ENCODE measurements at regions not wholly inside any gene's neighbourhood (a gene's known extent, or its start where the extent isn't known, plus 50 kb on each side); places are given as distances from the start of the nearest gene placed in this dataset.

DNA sequence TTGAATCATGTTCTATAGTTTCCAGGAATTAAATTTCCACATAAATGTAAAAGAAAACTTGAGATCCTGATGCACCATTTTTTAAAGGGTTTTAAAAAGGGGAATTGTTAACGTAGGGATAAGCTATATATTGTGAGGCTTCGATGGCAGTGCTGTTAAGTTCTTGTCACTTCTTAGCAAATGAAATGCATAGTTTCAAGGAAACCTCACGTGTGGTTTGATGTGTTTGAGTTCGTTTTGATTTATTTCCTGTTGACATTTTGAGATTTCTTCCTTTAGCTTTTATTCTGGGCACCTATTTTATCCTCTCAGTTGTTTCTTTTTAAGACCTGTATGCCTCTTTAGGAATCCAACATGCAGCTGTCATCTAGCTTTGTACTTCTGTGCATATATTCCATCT lies 301.0 kb downstream of the DOCK8 start:
- DNase-seq, result no peak

DNA sequence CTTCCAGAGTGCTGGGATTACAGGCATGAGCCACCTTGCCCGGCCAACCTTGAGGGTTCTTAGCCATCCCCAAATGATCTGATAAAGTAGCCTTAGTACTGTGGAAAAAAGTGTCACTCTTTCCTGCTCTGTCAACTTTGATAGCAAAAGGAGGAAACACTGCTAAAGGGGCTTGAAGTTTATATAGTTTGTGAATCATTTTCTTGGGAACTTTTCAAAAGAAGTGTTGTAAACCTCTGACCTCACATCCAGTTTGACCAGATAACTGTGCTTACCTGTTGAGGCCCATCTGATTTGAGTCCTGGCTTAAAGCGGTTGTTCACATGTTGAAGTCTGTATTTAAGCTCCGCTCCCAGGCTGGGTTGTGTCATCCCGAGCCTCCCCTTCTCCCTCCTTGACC lies 303.3 kb downstream of the DOCK8 start:
- peak in 1 of 2 experiments; percentile 16 for DNase-seq

DNA sequence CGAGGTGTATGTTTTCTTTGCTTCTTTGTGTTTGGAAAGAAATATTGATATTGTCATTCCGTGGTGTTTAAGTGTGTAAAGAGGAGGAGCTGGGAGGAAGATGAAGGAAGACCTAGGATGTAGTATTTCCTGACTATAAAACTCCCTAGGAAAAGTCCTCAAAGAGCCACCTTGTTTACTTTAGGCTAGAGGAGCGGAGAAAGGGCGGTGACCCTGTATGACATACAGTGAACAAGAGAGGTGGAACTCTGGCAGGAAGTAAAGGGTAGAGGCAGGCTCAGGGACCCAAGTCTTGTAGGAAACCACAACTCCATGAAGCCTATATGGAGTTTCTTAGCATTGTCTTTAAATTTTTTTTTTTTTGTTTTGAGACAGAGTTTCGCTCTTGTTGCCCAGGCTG lies 303.9 kb downstream of the DOCK8 start:
- no peak for DNase-seq

DNA sequence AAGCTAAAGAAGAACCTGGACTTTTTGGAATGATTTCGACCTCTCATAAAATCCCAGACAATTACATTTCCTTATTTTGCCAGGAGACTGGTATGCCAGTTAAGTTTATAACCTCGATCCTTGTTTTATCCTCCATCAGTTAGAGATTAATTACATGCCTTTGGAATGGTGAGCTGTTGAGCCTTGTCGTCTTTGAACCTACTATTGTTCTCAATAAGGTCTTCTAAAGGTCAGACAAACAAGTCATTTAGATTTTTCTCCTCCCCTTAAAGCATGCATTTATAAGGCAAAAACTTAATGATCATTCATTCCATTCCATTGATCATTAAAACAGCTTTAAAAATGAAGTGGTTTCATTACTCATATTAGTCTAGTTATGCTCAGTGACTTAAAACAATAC lies 304.9 kb downstream of the DOCK8 start:
- no peak for DNase-seq

GRCh38 chr9:520302-520701 lies 305.6 kb downstream of the DOCK8 start:
- no peak for DNase-seq

- DNase-seq, result no peak
These were observed 307.5 kb downstream of the DOCK8 start for GRCh38 chr9:522190-522589.

- DNase-seq, result no peak
These were observed 308.0 kb downstream of the DOCK8 start for GRCh38 chr9:522658-523057.

GRCh38 chr9:523444-523843 lies 308.8 kb downstream of the DOCK8 start:
- DNase-seq, result no peak

DNA sequence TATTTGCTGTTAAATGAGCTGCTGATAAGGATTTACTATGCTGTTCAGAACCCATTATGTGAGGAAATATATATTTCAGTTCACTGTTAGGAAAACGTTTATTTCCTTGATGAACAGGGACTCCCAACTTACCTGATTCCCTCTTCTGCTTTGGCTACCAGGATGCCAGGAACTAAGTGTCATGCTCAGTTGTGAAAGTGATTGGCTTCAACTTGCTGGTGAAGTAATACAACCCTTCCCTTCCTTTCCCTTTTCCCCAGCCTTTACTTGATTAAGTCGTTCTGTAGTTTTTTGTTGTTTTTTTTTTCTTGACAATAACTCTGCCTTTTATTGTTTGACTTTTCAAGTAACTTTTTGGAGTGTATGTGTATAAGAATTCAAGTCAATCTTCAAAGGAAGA lies 309.3 kb downstream of the DOCK8 start:
- DNase-seq, result no peak

DNA sequence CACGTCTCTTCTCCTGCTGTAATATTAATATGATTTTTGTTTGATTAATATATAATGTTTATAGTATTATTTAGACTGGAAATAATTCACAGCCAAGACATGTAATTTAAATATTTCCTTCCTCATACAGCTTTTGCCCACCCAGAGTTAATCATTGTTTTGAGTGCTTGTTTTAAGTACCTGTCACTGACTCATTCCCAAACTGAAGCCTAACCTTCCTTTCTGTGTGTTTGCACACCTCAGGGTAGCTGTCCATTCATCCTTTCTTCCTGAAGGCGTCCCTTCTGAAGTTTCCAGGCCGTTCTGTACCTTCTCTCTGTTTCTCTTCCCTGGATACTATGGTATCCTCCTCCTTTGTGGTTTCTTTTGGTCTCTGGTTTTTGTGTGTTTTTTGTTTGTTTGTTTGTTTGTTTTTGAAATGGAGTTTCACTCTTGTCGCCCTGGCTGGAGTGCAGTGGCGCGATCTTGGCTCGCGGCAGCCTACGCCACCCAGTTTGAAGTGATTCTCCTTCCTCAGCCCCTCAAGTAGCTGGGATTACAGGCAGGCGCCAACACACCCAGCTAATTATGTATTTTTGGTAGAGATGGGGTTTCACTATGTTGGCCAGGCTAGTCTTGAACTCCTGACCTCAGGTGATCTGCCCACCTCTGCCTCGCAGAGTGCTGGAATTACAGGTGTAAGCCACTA lies 312.4 kb downstream of the DOCK8 start:
- no peak for DNase-seq

DNA sequence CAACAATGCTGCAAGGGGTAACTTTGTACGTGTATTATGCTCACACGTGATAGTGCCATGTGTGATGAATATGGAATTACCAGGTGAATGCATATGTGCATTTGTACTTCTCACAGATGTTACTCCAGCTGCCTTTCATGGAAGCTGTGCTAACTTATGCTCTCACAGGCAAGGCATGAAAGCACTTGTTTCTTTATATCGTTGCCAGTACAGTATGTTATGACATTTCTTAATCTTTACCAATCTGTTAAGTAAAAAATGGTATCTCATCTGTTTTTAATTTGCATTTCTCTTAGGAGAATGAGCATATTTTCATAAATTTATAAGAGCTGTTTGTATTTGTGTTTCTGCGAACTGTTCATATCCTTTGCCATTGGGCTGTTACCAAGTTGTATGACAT lies 311.8 kb upstream of the DMRT1 start:
- DNase-seq, result no peak

- DNase-seq, result no peak
These were observed 310.8 kb upstream of the DMRT1 start for GRCh38 chr9:530681-531080.

GRCh38 chr9:532707-533106 lies 308.8 kb upstream of the DMRT1 start:
- no peak for DNase-seq

DNA sequence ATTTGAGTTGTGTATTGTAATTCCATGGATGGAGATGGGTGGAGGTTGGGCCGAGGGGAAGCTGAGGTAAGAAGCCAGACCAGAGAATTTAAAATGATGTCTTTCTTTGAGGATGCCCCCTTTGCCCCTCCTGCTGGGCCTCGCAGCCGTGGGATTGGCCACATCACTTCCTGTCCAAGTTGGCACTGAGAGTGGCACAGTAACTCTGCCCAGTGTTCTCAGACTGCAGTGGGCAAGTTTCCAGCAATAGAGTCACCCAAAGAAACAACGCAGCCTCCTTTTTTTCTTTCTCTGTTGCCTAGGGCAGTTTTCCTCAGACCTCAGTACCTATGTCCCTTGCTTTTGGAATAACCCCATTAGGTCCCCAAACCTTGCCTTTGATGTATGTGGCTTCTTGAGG lies 306.6 kb upstream of the DMRT1 start:
- DNase-seq, result no peak

DNA sequence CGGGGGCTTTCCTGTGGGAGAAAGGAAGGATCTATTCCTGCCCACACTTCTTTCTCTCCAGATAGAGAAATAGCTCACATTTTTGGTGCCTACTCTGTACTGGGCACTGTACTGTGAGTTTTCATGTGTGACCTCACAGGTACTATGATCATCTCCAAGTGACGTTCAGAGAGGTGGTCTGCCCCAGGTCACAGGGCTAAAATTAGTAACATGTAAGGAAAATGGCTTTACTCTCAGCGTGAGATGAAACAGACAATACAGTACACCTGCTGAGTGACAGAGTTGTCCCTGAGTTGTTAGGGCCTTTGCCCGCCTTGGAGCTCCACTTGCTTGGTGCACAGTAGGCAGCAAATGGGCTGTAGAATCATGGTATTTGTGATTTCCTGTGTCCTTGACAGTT lies 306.1 kb upstream of the DMRT1 start:
- DNase-seq, result no peak

DNA sequence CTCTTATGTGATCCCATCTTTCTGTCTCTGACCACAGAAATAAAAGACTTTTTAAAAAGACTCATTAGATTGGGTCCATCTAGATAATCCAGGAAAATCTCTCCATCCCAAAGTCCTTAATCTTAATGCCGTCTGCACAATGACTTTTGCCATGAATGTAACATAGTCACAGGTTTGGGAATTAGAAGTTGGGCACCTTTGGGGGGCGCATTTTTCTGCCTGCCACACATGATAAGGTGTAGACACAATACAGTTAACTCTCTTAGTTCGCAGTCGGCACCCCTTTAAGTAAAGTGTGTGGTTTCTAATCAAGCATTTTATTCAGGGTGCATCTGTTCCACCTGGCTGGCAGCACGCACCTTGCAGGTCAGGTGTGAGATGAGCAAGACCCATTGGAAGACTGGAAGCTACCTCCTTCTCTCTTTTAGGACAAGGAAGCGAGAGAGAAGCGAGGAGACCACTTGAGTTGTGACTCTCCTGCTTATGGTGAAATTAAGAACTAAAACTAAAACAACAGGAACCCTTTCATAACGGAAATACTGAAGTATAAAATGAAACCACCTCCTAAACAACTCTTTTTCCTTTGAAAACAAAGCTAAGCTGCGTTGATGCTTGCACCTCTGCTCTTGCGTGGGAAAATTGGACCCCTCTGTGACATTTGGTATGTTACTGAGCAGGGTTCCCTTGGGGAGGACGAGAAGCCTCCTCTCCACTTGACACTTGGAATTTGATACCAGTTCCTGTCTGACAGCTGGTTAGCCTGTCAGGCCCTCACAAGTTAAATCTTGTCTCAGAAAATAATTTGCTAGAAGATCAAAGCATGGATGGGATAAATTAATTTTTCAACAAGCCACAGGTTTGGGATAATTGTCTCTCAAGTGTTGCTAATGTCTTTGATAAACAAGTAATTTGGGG lies 304.6 kb upstream of the DMRT1 start:
- DNase-seq, result no peak

DNA sequence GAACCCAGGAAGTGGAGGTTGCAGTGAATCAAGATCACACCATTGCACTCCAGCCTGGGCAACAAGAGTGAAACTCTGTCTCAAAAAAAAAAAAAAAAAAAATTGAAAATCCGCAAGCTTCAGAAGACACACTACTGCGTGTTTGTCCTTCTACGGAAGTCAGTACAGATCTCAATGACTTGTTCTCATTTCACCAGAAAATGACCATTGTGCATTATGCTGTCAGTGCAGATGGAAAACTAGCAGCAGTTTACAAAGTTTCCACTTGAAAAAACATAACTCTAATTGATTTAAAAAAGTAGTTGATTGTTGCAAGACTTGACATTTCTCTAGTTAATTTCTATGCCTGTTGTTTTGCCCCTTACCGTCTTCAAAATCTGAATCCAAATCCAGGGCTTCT lies 298.0 kb upstream of the DMRT1 start:
- DNase-seq, result no peak

GRCh38 chr9:545480-545879 lies 296.0 kb upstream of the DMRT1 start:
- no peak for DNase-seq

DNA sequence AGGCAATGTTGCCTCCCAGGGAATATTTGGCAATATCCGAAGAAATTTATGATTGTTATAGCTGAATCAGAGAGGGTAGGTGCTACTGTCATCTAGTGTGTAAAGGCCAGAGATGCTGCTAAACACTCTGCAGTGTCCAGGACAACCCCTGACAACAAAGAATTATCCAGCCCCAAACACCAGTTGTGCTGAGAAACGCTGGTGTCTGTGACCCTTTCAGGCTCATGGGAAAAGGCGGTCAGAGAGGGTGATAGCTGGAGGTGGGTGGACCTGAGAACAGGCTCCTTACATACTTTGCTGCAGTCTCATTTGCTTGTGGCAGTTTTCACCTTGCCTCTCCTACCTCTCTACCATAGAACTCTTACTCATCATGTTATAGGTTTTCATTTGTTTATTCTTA lies 295.3 kb upstream of the DMRT1 start:
- no peak for DNase-seq

DNA sequence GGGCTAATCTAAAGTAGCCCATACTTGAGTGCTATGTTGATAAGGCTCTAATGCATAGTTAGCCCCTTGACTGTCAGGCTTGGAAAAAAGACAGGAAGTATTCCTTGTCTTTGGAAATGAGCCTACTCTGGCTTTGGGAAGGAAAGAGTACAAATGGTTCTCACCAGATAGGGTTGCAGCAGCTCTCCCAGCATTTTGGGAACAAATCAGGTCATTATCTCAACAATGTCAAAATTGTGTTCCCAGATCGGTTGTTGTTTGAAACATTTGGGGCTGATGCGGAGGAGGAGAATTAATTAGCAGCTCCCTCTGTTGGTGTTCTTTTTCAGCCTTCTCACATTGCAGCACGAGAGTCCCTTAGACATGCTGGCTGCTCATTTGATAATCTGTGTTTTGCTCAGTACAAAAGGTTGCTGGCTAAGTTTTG lies 294.7 kb upstream of the DMRT1 start:
- no peak for DNase-seq

DNA sequence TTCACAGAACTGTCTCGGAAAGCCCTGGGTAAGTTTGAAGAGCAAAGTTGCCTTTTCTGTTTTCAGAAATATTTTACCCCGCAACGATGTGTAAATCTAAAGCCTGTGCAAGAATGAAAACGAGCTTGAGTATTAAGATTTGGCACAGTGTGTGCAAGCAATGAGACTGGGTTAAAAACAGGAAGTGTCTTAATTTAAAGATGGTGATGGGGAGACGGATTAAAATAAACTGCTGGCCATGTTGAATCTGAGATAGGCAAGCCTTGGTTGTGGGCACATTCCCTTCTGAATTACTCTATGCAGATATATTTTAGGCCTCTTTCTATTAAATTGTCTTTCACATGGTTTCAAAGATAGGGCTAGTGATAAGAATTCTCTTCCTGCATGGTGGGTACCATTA lies 294.2 kb upstream of the DMRT1 start:
- no peak for DNase-seq

DNA sequence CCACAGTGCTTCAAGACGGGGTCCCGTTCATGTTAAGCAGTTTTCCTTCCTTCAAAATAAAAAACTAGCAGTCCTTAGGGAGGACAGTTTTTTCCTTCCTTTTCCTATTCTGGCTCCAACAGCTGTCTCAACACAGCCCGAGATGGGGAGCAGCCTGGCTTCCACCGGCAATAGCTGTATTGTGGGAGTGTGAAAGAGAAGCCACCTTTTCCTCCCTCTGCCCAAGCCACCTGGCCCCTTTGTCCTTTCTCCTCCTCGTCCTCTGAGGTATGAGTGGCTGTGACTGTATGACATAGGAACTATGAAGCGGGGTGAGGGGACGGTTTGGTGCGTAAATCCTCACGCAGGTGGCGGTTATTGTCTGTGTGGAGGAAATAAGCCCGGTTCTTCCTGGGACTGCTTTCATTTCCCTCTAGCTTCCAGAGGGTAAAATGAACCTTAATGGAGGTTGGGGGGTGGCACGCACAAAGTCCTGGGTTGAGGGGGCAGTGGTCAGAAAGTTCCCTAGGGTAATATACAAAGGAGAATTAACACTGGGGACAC lies 292.0 kb upstream of the DMRT1 start:
- no peak for DNase-seq

DNA sequence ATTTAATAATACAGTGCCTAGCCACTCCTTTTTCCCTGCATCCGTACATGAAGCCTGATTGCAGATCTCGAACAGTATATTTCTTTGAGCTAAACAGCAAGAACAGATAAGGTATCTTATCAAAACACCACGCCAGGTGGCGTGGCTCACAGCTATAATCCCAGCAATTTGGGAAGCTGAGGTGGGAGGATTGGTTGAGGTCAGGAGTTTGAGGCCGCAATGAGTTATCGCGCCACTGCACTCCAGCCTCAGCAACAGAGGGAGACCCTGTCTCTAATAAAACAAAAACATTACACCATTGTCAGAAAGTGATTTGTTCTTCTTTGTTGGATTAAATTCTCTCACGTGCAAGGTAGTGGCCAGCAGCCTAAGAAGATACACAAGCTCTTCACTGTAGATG lies 291.2 kb upstream of the DMRT1 start:
- DNase-seq, result no peak

All from activated CD4-positive, alpha-beta T cell treated with anti-CD3 and anti-CD28 coated beads, Interleukin-2, amount 50 U/mL, for 48 hours (primary cell).